ENCODE measurements at regions not wholly inside any gene's neighbourhood (a gene's known extent, or its start where the extent isn't known, plus 50 kb on each side); places are given as distances from the start of the nearest gene placed in this dataset.
"Not testable (repeated sequence)": the region's sequence is repeated elsewhere in the genome, so short reads cannot be mapped to it uniquely, and the experiment has no call there.

DNA sequence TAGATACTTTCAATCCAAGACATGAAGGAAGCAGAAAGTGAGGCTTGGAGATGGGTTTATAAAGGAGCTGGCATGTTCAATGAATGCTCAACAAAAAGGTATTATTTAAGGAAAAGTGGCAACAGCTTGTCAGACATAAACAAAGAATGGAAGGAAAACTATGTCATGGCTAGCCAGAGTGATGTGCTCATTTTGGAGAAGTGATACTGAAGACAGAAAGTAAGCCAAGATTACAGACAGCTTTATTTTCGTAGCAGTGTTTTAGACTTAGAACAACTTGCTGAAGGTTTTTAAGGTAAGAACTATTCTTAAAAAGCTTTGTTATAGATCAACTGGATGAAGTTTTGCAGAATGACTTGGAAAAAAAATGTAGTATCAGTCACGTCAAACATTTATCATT lies 160.5 kb upstream of the FERD3L start:
- DNase-seq = no peak

GRCh38 chr7:19304086-19304485 lies 158.9 kb upstream of the FERD3L start:
- DNase-seq = no peak

- DNase-seq = no peak
These were observed 157.5 kb upstream of the FERD3L start for GRCh38 chr7:19302731-19303130.

- no peak for DNase-seq
These were observed 151.4 kb upstream of the FERD3L start for GRCh38 chr7:19296617-19297016.

DNA sequence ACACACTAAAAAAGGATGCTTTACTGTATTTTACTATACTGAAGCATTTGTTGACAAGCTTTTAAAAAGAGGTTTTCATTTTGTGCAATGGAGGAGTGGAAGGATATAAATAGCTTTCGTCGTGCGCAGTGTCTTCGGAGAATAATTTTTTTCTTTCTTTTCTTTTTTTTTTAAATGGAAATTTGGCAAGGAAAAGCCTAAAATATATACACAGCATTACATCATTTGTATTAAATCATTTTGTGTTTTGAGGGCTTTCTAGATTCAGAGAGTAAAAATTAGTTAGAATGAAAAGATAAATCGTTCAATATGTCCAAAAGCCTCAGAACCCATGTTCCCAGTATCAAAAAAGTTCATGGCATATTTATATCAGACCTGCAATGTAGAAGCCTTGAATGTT lies 150.2 kb upstream of the FERD3L start:
- no peak for DNase-seq

- DNase-seq = no peak
These were observed 149.4 kb upstream of the FERD3L start for GRCh38 chr7:19294619-19295018.

DNA sequence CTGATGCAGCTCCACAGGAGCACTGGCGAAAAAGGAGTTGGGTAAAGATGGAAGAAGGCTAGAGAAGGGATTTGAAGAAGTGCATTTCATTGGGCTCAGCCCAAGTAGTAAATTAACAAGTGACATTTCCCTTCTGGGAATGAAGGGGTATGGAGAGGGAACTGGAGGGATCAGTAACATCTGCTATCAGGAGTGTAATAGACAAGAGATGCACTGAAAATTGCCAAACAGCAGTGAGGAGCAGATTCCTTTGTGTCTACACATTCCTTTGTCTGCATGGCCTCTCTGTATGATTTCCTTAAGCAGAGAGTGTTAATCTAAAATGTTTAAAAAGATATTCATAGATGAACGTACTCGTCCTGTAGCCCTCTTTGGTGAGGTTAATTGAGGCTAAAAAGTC lies 148.2 kb upstream of the FERD3L start:
- no peak for DNase-seq

DNA sequence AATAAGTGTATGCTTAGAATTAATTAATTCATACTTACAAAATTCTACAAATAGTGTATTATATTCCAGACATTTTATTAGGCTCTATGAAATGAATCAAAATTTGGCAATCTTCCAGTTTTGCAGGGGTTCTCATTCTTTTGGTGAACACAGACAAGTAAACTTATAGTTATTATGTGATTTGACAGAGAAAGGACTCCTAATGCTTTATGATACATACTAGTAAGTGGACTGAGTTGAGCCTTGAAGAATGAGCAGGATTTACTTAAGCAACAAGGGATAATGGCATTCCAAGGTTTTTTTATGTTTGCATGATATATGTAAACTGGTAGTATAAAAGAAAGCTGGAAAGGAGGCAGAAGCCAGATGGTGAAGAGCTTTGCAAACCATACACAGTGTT lies 145.7 kb upstream of the FERD3L start:
- no peak for DNase-seq

- no peak for DNase-seq
These were observed 144.8 kb upstream of the FERD3L start for GRCh38 chr7:19290066-19290465.

DNA sequence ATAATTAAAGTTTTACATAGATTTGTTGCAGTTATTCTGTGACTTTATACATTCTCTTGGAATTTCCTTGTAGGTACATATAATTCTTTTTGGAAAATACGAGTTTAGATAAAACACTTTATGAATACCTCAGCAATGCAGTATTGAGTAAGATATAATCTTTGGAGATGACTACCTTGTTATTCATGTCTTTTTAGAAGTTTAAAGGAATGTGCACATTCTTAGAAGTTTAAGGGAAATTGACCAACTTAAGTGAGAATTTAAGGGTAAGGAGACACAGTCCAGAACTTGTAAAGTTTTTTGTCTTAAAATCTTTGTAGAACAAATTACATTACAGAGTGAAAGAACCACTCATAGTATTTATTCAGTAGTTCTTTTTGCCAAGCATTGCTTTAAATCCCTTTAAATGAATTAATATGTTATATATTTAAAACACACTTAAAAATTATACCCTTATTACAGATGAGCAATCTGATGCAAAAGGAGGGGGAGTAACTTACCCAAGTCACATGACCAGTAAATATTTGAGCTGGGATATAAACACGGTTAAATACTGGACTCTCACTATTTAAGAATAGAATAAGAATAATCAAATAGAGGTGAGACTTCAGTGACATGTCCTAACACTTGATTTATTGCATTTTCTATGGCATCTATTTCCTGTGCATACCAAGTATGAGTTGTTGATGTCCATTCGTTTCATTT lies 139.5 kb upstream of the FERD3L start:
- no peak for DNase-seq

DNA sequence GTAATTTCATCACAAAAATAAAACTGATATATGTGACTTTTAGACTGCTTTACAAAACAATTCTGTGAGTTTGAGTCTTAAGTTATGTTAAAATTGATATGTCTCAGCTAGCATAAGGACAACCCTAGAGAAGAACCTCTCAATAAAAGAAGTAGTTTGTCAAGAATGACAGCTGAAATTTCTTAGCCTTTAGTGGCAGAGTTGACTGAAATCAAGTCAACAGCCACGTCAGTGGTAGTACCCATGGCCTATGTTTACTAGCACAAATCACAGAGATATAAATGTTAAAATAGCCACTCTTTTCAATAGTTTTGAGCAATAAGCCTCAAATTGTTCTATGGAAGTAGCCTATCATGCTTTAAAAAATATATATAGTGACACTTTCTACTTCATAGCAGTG lies 138.9 kb upstream of the FERD3L start:
- DNase-seq = no peak

DNA sequence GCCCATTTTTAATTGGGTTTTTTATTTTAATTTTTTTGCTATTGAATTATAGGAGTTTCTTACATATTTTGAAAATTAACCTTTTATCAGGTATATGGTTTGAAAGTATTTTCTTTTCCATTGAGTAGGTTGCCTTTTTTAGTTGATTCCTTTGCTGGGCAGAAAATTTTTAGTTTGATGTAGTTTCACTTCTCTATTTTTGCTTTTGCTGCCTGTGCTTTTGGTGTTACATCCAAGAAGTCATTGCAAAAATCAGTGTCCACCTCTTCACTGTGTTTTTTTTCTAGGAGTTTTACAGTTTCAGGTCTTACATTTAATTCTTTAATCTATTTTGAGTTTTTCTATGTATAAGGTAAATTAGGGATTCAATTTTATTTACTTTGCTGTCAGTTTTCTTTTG lies 129.8 kb upstream of the FERD3L start:
- no peak for DNase-seq

DNA sequence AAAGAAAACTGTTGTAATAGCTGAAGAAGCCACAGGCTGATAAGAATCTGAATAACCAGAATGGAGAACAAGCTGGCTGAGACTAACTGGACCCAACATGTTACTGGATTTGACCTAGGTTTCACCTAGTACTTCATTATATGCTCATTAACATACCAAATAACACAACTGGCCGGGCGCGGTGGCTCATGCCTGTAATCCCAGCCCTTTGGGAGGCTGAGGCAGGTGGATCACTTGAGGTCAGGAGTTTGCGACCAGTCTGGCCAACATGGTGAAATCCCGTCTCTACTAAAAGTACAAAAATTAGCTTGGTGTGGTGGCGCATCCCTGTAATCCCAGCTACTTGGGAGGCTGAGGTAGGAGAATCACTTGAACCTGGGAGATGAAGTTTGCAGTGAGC lies 127.1 kb upstream of the FERD3L start:
- not testable (repeated sequence) for DNase-seq

DNA sequence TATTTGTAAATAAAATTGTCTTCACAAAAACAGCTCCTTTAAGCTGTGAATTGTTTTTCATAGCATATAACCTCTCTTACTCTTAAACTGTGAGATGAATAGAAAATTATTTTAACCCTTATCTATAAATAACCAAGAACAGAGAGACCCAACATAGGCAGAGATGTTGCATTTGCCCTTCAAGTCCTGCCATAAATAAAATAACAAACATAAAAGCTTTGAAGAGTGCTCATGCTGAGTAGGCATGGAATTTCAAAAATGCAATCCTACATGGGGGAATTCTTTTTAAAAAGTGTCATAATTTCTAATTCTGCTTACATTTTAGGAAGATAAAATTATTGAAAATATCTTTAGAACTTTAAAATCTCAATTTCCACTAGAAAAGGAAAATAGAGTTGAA lies 124.1 kb upstream of the FERD3L start:
- DNase-seq = no peak

GRCh38 chr7:19268737-19269136 lies 123.5 kb upstream of the FERD3L start:
- DNase-seq = no peak

- no peak for DNase-seq
These were observed 117.6 kb upstream of the FERD3L start for GRCh38 chr7:19262826-19263225.

GRCh38 chr7:19249281-19249680 lies 104.1 kb upstream of the FERD3L start:
- DNase-seq = no peak

DNA sequence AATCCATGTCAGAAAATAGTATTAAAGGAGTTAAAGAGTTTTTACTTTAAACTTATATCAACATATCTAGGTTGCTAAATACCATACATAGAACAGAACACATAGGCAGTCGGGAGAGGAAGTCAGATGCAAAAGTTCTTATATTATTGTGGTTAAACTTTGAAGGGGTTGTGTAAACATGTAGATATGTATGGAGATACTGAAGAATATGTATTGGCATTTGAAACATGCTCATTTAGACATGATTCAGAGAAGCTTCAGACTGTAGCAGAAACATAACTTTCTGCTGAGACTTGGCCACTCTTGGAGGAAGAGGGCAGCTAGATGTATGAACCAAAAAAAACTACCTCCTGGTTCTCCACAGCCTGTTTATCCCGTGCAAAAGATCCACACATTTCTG lies 103.5 kb upstream of the FERD3L start:
- DNase-seq = no peak

DNA sequence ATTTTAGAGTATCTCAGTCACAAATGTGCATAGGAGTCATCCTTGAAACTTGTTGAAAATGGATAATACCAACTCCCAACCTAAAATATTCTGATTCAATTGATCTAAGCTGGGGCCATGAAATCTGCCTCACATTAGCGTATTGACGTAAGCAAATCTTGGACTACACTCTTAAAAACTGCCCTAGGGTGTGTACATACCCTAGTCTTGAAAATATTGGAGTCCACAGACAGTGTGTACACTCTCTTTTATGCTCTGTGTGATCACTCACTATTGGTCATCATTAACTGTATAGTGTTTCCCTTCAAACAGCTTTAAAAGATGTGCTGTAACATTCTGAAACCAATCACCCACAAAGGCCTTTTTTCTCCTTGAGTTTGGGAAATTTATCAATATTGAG lies 102.9 kb upstream of the FERD3L start:
- no peak for DNase-seq

DNA sequence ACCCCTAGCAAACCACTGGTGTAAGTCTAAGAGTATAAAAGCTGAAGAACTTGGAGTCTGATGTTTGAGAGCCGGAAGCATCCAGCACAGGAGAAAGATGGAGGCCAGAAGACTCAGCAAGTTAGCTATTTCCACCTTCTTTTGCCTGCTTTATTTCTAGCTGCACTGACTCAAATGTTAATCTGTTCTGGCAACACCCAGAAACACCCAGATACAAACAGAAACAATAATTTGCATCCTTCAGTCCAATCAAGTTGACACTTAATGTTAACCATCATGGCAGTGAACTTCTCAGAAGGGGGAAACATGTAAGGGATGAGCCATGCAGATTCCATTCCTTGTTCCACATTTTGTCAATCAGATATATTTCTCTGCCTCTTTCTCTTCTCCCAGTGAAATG lies 101.8 kb upstream of the FERD3L start:
- no peak for DNase-seq

GRCh38 chr7:19242246-19242645 lies 97.0 kb upstream of the FERD3L start:
- no peak for DNase-seq

GRCh38 chr7:19239951-19240350 lies 94.7 kb upstream of the FERD3L start:
- no peak for DNase-seq

GRCh38 chr7:19235680-19236079 lies 90.5 kb upstream of the FERD3L start:
- no peak for DNase-seq

GRCh38 chr7:19224951-19225350 lies 79.7 kb upstream of the FERD3L start:
- no peak for DNase-seq

Data from anterior cingulate cortex (tissue), 58 donors.